Caki2 (cell line): ENCODE measurements at regions not wholly inside any gene's neighbourhood (a gene's known extent, or its start where the extent isn't known, plus 50 kb on each side); places are given as distances from the start of the nearest gene placed in this dataset.
A peak's percentile ranks its signal among the peaks of the same experiment; 100 is the strongest.
"Not testable (repeated sequence)": the region's sequence is repeated elsewhere in the genome, so short reads cannot be mapped to it uniquely, and the experiment has no call there.

Experiments
- DNase-seq: peaks from one replicate; pipeline ENCODE4 v3.0.0-alpha.2; 2015; ENCODE audit warnings: low read depth
- in situ Hi-C: cut with HindIII; loops from 2 replicates; pipeline ENCODE4 v1.10.0; 2016; ENCODE audit warnings: low sequenced_read_pairs, low pct_unique_long_range_greater_than_20kb, mixed read lengths

- in situ Hi-C loops, result no loop called here
These were observed 725.5 kb upstream of the CHRM3 start for GRCh38 chr1:238660849-238661248.

GRCh38 chr1:238658763-238659162, 727.6 kb upstream of the CHRM3 start:
- in situ Hi-C loops, result no loop called here
- peak; percentile 55 for DNase-seq

More at GRCh38 chr1:238660849-238661248, 725.5 kb upstream of the CHRM3 start:
- DNase-seq, result no peak

GRCh38 chr1:238653693-238654321, 732.6 kb upstream of the CHRM3 start:
- in situ Hi-C loops, result no loop called here
- DNase-seq, result peak; percentile 67

- in situ Hi-C loops, result no loop called here
- no peak for DNase-seq
These were observed 733.9 kb upstream of the CHRM3 start for GRCh38 chr1:238652346-238652968.

GRCh38 chr1:238649200-238649599, 737.2 kb upstream of the CHRM3 start:
- in situ Hi-C loops, result no loop called here
- no peak for DNase-seq

GRCh38 chr1:238648751-238649150, 737.6 kb upstream of the CHRM3 start:
- DNase-seq, result no peak
- in situ Hi-C loops, result no loop called here

GRCh38 chr1:238648296-238648695, 738.1 kb upstream of the CHRM3 start:
- in situ Hi-C loops, result no loop called here
- DNase-seq, result no peak

GRCh38 chr1:238647877-238648276, 738.5 kb upstream of the CHRM3 start:
- in situ Hi-C loops, result no loop called here
- DNase-seq, result peak; percentile 80

GRCh38 chr1:238642231-238642630, 744.1 kb upstream of the CHRM3 start:
- no peak for DNase-seq
- in situ Hi-C loops, result no loop called here

- no peak for DNase-seq
- in situ Hi-C loops, result no loop called here
These were observed 746.5 kb upstream of the CHRM3 start for GRCh38 chr1:238639861-238640260.

- no peak for DNase-seq
- in situ Hi-C loops, result no loop called here
These were observed 737.4 kb upstream of the ZP4 start for GRCh38 chr1:238628110-238628509.

GRCh38 chr1:238624776-238625175, 734.1 kb upstream of the ZP4 start:
- no peak for DNase-seq

GRCh38 chr1:238621405-238621804, 730.7 kb upstream of the ZP4 start:
- in situ Hi-C loops, result no loop called here
- no peak for DNase-seq

More at GRCh38 chr1:238624776-238625175, 734.1 kb upstream of the ZP4 start:
- in situ Hi-C loops, result no loop called here

- in situ Hi-C loops, result no loop called here
- DNase-seq, result no peak
These were observed 728.9 kb upstream of the ZP4 start for GRCh38 chr1:238619652-238620051.

- in situ Hi-C loops, result no loop called here
- DNase-seq, result no peak
These were observed 720.7 kb upstream of the ZP4 start for GRCh38 chr1:238611406-238611805.

- DNase-seq, result no peak
- in situ Hi-C loops, result no loop called here
These were observed 717.4 kb upstream of the ZP4 start for GRCh38 chr1:238608144-238608543.

GRCh38 chr1:238606896-238607295, 716.2 kb upstream of the ZP4 start:
- in situ Hi-C loops, result no loop called here
- DNase-seq, result peak; percentile 19

- DNase-seq, result no peak
- in situ Hi-C loops, result no loop called here
These were observed 715.7 kb upstream of the ZP4 start for GRCh38 chr1:238606457-238606856.

GRCh38 chr1:238604357-238604756, 713.6 kb upstream of the ZP4 start:
- no peak for DNase-seq
- in situ Hi-C loops, result no loop called here

GRCh38 chr1:238601604-238602003, 710.9 kb upstream of the ZP4 start:
- DNase-seq, in situ Hi-C loops: not testable (repeated sequence)
